HG02588 (cell line): ENCODE measurements at regions not wholly inside any gene's neighbourhood (a gene's known extent, or its start where the extent isn't known, plus 50 kb on each side); places are given as distances from the start of the nearest gene placed in this dataset.
"Not testable (repeated sequence)": the region's sequence is repeated elsewhere in the genome, so short reads cannot be mapped to it uniquely, and the experiment has no call there.

ENCODE experiments used
- ATAC-seq: cut with Tn5 transposase; IDR thresholded peaks from one replicate; pipeline ENCODE4 v1.9.1; 2021; ENCODE audit warnings: mild to moderate bottlenecking, moderate library complexity; ENCODE audit not compliant: unreplicated experiment

DNA sequence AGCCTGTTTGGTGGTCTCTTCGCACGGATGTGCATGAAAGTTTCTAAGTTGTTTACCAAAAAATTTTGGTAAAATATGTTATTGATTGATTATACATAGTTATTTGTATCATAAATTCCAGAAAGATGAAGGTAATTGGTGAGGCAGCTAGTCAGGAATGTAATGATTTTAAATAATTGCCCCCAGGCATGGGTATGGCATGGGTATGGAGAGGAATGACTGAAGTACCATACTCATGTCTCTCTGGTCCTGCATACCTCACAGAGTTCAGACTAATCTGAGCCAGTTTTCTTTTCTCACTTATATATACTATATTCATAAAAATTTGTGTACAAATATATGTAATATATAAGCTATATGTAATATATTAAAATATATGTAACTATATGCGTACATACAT lies 329.0 kb upstream of the TECRL start:
- ATAC-seq: no peak

DNA sequence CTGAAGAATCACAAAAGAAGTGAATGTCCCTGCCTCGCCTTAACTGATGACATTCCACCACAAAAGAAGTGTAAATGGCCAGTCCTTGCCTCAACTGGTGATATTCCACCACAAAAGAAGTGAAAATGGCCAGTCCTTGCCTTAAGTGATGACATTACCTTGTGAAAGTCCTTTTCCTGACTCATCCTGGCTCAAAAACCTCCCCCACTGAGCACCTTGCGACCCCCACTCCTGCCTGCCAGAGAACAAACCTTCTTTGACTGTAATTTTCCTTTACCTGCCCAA lies 328.5 kb upstream of the TECRL start:
- ATAC-seq: not testable (repeated sequence)

DNA sequence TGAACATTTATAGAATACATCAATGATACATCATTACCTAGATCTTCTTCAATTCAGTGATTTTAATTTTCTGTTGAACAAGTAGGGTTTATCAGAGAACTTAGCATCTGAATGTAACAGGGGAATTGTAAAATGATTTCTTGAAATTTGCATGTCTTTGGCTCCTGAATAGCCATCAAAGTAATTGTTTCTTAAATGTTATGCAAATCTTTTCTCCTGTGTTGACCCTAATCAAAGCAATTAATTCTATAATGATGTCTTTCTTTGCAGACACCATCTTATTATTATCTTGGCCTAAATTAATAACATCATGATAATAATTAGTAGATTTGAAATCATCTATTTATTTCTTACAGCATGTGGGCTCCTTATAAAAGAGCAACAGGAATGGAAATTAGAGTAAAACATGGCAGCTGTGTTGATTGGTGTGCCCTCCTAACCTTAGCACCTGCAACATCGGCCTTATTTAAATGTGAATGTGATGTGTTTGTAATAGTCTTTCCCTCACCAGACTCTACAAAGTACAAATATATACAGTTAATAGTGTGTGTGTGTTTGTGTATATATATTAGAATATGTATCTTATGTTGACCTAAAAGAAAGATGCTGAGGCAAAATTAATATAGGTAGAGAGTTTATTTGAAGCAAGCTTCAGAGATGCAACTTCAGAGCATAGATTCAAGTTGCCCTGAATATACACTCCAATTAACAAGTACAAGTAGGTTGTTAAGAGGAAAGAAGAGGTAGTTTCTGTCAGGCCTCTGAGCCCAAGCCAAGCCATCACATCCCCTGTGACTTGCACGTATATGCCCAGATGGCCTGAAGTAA lies 328.0 kb upstream of the TECRL start:
- ATAC-seq: no peak

DNA sequence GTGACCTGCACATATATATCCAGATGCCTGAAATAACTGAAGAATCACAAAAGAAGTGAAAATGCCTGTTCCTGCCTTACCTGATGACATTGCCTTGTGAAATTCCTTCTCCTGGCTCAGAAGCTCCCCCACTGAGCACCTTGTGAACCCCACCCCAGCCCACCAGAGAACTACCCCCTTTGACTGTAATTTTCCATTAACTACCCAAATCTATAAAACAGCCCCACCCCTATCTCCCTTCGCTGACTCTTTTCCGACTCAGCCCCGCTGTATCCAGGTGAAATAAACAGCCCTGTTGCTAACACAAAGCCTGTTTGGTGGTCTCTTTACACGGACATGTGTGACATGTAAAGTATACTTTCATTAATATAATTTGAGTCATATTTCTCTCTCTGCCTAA lies 320.3 kb upstream of the TECRL start:
- no peak for ATAC-seq

DNA sequence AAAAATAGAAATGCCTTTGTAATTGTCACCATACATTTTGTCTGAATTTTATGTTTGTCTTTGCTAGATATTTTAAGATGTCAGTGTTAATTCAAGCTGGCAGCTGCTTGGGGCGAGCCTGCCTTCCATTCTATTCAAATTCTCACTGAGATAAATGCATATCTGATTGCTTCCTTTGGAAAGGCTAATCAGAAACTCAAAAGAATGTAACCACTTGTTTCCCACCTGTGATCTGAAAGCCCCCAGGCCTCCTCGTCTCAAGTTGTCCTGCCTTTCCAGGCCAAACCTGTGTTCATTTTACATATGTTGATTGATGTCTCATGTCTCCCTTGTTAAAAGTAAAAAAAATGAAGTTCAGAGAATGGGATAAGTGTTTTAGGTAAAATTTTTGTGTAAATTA lies 318.7 kb upstream of the TECRL start:
- ATAC-seq: no peak

DNA sequence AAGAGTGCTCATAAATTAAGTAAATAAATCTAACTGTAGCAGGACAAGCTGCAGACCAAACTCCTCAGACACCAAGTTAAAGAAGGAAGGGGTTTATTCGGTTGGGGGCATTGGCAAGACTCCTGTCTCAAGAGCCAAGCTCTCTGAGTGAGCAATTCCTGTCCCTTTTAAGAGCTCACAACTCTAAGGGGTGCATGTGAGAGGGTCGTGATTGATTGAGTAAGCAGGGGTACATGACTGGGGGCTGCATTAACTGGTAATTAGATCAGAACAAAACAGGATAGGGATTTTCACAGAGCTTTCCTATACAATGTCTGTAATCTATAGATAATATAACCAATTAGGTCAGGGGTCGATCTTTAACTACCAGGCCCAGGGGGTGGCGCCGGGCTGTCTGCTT lies 318.1 kb upstream of the TECRL start:
- not testable (repeated sequence) for ATAC-seq

DNA sequence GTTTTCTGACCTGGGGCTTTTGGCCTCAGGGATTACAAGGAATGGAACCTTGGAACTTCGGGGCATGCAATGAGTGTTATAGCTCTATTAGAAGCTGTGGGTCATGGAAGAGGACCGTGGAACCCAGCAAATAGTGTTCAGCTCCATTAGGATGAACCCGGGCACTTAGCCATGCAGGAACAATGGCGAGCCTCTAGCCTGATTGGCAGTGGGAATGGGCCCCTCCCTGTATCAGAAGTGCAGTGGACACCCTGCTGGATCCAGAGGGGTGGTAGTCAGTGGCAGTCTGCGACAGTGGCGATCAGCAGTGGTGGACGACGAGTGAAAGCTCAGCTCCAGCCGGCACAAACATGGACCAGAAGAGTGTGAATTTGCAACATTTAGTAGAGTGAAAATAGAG lies 315.4 kb upstream of the TECRL start:
- no peak for ATAC-seq

DNA sequence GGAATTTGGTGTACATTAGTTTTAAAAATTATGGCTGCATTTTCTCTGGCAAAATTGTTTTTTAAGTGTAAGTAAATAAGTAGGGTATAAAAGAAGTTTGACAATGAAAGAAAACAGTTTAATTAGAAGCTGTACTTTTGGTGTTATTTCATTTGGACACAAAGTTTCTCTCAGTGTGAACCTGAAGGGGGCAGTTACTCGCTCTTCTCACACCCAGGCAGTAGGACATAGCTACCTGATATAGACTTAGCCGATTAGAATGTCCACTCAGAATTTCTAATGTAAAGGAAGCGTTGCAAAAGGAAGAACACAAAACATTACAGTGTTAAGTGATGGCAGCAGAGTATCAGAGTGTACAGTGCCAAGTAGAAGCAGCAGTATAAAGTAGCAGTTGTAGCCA lies 311.9 kb upstream of the TECRL start:
- ATAC-seq: no peak

DNA sequence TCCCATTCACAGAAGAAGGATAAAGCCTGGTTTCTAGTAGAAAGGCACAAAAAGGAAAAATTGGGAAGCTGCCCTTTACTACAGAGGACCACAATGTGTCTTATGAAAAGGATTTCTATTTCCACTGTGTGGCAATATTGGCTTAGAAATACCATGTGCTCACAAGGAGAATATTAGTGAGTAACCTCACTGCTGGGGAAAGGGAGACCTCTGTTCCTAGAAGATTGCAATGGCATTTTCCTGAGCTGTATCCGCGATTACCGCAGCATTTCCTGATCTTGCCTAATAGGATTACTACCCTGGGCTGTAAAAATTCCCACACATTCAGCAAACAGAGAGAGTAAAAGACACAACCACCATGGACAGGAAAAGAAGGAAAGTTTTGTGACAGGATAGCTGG lies 308.8 kb upstream of the TECRL start:
- ATAC-seq: no peak

DNA sequence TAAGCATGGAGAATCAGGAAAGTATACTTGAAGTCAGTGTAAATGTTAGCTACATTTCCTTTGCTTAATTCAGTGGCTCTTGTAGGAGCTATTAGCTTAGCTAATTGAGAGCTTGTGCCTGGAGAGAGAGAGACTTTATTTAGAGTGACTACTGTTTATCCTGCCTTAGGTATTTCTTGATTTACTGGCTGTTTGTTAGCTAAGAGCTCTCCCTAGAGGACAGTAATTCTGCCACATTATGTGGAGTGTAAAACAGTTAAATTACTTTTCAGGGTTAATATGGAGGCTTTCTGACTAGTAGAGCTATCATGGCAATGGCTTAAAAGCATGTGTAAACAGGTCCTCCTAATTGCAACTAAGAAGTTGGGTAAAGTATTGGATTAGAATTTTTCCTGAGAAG lies 306.5 kb upstream of the TECRL start:
- ATAC-seq: no peak

DNA sequence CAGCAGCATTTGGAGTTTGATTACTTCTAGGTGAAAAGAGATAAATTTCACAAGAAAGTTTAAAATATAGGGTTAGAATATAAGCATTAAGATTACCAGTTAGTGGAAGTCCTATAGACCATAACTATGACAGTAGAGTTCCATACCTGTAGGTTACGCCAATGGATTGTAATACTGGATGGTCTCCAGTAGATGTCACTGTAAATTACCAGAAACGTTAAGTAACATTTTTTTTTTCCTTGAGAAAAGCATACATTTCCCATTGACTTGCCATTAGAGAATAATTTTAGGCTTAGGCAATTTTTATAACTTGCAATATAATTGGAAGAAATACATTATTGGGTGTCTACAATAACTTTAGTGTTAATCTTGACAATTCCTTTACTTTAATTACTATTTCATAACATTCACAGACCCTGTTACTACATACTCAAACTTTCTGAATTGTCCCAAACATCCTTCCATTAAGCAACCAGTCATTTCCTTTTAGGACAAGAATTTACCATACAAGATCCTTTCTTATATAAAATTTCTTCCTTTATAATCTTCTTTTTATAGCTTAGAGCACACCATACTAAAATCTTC lies 304.1 kb upstream of the TECRL start:
- ATAC-seq: peak; percentile 68

DNA sequence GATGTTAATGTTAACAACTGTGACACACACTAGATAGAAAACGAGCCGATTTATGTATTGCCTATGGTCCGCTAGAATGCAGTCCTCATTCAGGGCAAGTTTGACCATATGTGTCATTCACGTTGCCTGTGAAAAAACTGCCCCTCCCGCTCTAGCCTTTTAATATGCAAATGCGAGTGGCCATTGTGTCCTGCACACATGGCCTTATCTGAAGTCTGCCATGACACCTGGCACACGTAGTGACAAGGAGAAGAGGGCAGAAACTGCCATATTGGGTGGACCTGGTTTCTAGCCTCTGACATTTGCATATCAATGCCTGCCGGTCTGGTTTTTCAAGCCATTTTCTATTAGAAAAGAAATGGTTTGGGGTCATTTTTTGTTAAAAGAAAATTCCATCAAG lies 303.3 kb upstream of the TECRL start:
- ATAC-seq: no peak

DNA sequence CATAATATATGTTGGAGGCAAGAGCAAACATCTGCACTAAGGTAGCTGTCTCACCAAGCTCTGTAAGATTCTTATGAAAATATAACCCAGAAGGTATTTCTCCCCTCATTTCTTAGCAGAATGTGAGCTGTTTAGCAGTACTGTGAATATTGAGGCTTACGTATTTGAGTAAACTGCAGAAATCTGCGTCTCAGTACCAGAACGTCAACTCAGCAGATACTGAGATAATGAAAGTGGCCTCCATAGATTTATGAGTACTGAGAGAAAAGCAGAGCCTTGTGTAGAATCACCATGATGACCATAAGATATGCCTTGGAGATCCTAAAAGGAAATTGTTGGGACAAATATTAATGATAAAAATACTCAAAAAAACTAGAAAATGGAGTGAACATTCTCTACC lies 296.7 kb upstream of the TECRL start:
- no peak for ATAC-seq

DNA sequence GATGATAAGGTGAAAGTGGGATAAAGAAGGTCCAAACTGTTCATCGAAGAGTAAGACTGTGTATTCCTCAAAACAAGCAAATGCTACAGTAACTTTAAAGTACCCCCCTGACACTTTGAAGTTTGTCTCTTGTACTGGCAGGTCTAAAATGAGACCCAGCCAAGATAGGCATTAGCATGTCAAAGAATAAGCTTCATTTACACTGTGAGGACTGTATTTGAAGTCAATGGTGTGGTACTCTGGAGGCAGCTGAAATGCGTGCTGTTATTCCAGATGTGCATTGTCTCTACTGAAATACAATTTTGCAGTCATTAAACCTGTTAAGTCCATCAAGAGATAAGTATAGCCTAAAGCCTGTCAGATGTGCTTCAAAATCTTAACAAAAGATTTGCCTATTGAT lies 288.9 kb upstream of the TECRL start:
- no peak for ATAC-seq

DNA sequence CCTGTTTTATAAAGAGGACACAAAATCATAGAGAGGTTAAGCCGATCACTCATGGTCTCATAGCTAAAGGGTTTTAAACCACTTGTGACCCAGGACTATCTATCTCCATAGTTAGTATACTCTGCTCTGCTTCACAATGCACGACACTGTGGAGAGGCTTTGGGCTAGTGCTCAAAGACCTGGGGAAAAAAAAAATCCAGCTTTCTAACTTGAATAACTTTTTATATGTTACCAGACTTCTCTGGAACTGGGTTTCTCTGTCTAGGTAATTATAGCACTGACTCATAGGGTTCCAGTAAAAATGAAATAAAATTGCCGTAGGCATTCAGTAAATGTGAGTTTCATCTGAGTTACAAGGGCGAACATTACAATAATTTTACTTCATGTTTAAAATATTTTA lies 273.7 kb upstream of the TECRL start:
- no peak for ATAC-seq

DNA sequence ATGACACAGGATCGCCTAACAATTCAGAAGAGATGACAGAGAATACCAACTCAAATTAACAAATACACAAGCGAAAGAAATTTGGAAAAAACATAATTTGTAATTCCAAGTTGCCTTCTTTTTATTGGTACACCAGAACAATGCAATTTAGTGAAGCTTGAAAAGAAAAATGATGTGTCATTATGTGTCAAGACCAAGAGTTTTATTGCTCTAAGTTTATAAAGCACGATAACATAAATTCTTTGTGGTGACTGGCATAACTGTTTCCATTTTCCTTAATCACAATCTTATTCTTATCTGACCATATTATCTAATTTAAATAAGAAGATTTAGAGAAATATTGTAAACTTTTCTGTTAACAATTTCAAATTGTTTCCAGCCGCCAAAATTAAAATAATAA lies 273.2 kb upstream of the TECRL start:
- ATAC-seq: no peak

DNA sequence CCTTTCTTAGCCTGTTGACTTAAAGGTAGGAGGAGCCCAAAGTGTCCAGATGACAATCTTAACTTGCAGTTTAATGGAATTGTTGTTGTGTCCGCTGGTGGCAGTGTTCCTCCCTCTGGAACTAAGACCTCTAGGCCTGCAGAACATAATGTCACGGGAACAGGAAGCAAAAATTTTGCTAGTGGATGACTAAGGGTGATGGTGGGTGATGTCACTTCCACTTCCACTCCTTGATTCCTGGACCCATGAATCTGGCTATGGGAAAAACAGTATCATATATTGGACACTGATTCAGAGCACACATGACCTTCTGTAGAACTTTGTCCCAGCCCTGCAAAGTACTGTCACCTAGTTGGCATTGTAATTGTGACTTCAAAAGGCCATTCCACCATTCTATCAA lies 263.9 kb upstream of the TECRL start:
- not testable (repeated sequence) for ATAC-seq

DNA sequence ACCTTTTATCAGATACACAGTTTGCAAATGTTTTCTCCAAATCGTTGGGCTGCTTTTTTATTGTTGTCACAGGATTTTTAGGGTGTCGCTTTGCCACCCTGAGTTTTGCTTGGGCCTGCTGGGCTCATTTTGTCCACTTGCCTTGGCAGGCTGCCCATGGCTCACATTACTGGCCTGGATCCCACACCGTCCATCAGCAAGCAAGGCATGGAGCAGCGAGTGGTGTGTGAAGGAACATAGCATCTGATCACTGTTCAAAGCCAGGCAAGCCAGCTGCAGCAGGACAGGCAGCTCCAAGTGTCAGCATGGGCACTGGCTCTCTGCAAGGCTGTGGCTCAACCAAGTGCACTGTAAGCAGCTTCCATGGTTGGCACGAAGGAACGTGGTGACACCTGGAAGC lies 261.4 kb upstream of the TECRL start:
- ATAC-seq: no peak

DNA sequence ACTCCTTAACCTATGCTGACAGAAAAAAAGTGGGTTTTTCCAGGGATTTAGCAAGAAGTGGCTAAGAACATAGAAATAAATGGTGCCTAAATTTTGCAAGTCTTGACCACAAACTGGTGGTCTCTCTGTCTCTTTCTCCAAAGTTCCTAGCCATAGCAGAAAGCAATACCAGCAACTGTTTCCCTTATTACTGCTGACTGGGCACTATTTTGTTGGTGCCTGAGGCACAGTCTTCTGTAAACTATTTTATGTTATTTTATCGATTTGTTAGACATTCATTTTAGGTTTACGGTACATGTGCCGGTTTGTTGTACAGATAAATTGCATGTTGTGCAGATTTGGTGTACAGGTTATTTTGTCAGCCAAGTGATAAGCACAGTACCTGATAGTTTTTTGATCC lies 234.6 kb upstream of the TECRL start:
- ATAC-seq: no peak

DNA sequence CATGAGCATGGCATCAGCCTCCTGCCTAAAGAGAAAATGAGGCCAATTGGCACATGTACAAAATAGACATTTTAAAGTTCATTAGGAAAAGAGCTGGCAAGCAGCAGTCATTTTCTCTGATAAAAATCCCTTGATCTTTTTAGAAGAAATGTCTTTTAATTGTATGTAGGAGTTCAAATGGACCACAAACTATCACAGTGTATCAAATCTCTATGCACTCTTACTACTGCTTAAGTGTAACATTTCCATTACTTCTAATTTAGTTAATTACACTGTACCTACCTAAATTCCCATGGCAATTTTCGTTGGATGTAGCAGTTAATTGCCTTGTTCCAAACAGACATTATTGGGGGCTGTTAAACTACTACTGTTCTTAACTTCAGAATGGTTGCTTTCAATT lies 233.7 kb upstream of the TECRL start:
- ATAC-seq: no peak

DNA sequence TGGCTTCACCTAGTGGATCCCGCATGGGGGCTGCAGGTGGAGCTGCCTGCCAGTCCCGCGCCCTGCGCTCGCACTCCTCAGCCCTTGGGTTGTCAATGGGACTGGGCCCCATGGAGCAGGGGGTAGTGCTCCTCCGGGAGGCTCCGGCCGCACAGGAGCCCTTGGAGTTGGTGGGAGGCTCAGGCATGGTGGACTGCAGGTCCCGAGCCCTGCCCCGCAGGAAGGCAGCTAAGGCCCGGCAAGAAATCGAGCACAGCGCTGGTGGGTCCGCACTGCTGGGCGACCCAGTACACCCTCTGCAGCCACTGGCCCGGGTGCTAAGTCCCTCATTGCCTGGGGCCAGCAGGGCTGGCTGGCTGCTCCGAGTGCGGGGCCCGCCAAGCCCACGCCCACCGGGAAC lies 231.2 kb upstream of the TECRL start:
- ATAC-seq: not testable (repeated sequence)

DNA sequence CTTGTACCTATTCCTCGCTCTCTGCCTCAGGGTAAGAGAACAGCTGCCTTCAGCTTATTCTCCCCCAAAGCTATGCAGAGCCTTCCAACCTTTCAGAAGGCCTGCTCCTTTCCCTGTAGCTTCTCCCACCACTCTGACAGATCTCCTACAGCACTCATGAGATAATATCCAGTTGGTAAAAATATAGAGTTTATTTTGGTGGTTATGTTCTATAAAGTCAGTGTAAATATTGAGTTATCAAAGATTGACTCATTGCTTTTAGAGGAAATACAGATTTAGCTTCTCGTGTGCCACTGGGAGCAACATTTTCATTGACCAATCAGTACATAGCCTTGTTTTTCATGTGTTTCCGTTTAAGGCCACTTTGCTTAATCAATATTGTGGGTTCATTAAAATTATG lies 216.2 kb upstream of the TECRL start:
- ATAC-seq: no peak

DNA sequence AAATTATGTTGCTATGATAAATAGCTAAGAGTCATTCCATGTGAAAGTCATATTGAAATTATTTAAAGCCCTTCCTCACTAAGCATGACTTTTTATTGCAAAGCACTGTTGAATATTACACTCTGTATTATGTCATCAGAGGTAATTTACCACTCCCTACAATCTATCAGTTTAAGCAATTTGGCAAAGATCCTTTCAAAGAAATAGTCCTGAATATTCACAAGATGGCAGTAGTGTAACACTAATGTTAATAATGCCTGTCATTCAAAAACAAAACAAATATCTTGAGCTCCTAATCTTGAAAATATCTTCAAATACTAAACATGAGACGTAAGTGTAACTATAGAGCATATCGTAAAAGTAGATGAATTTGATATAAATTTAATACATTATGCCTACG lies 208.6 kb upstream of the TECRL start:
- no peak for ATAC-seq
